ENCODE measurements at regions not wholly inside any gene's neighbourhood (a gene's known extent, or its start where the extent isn't known, plus 50 kb on each side); places are given as distances from the start of the nearest gene placed in this dataset.

GRCh38 chr20:59385038-59385437 is 84.6 kb downstream of the EDN3 start:
- DNase-seq (no peak), ATAC-seq (ENCODE audit: low read depth) (no peak)
- no peak for TF ChIP-seq MAFK (IDR thresholded peaks at IDR 0.05; ENCODE audit: low read depth, low read length)
- Histone ChIP-seq H2BK5ac (ENCODE audit: low read depth, low read length, poor library complexity, severe bottlenecking) (no peak overlapping the region), H3K4me3 (ENCODE audit: insufficient read depth, low read depth, low read length) (no peak overlapping the region), H3K79me1 (ENCODE audit: low read depth in 1 of 2, low read length in 2 of 2) (no peaks in the 10 kb centered on the region), H4K91ac (ENCODE audit: insufficient read depth, low read depth, low read length) (no peak overlapping the region), H2AK9ac (replicated peaks; ENCODE audit: low read depth, low read length, poor library complexity) (no peak overlapping the region), H3K56ac (ENCODE audit: extremely low read depth, insufficient read depth, low read length) (no peak overlapping the region), H3K23ac (ENCODE audit: low read depth, low read length) (no peak overlapping the region), H2BK120ac (ENCODE audit: low read depth, low read length) (no peak overlapping the region), H3K4me2 (ENCODE audit: low read depth, low read length) (no peak overlapping the region), H4K8ac (ENCODE audit: low read depth in 2 of 2, low read length in 2 of 2) (no peak overlapping the region), H3K36me3 (ENCODE audit: control insufficient read depth, insufficient read depth, low read length) (no peaks in the 10 kb centered on the region), H2BK20ac (ENCODE audit: low read depth, low read length) (no peak overlapping the region), H4K5ac (ENCODE audit: low read depth, low read length) (no peak overlapping the region), H2AFZ (replicated peaks; ENCODE audit: low read length, poor library complexity) (no peak overlapping the region), H3K4me1 (ENCODE audit: control insufficient read depth, insufficient read depth, low read length) (no peaks in the 10 kb centered on the region), H4K20me1 (ENCODE audit: insufficient read depth, low read length) (no peaks in the 10 kb centered on the region), H2BK15ac (ENCODE audit: low read depth, low read length) (no peak overlapping the region), H3K9me1 (ENCODE audit: insufficient read depth, low read length) (no peaks in the 10 kb centered on the region), H3K9ac (ENCODE audit: low read depth, low read length) (no peak overlapping the region), H3K4ac (ENCODE audit: low read depth, low read length) (no peak overlapping the region), H3K27me3 (ENCODE audit: control insufficient read depth, insufficient read depth, low read length) (no peaks in the 10 kb centered on the region), H3K9me3 (ENCODE audit: control insufficient read depth, insufficient read depth, low read length) (peaks cover 11% of the 10 kb centered on the region; the same call in 1 of the 2 replicates), H3K18ac (ENCODE audit: low read depth, low read length) (no peak overlapping the region), H3K27ac (ENCODE audit: insufficient read depth, low read length) (no peak overlapping the region), H3K14ac (replicated peaks; ENCODE audit: low read depth, low read length) (no peak overlapping the region), H2AK5ac (ENCODE audit: low read depth, low read length) (no peak overlapping the region)
- in situ Hi-C loops (cut with MboI; ENCODE audit: low sequenced_read_pairs): no loop called here
- dilution Hi-C loops (cut with HindIII; ENCODE audit: low sequenced_read_pairs, unreplicated experiment): no loop called here
- intact Hi-C loops (cut with micrococcal nuclease): no loop called here
- POLR2A ChIA-PET (ENCODE audit: unreplicated experiment): no interaction called here
- BruUV-seq (replicated peaks): no TSS peak
- no CpG with 5 or more reads among the region's 3 CpGs for WGBS, 2 experiments (ENCODE audit: extremely low coverage in 2 of 2, insufficient read length in 1 of 2)
- CTCF ChIA-PET: no interaction called here
